HUES48 (cell line): ENCODE measurements at regions not wholly inside any gene's neighbourhood (a gene's known extent, or its start where the extent isn't known, plus 50 kb on each side); places are given as distances from the start of the nearest gene placed in this dataset.
A peak's percentile ranks its signal among the peaks of the same experiment; 100 is the strongest.
"Not testable (repeated sequence)": the region's sequence is repeated elsewhere in the genome, so short reads cannot be mapped to it uniquely, and the experiment has no call there.

Source experiments
- H3K27ac ChIP-seq: one replicate; pipeline ENCODE4 v1.7.0; 2013; ENCODE audit warnings: low read depth, low read length, inconsistent platforms
- H3K27me3 ChIP-seq: 2 replicates; pipeline ENCODE4 v1.6.1; 2013; ENCODE audit warnings: mild to moderate bottlenecking, low read length; ENCODE audit not compliant: control insufficient read depth, insufficient read depth
- H3K36me3 ChIP-seq: 2 replicates; pipeline ENCODE4 v1.6.1; 2013; ENCODE audit warnings: low read length; ENCODE audit not compliant: control insufficient read depth, insufficient read depth
- H3K4me1 ChIP-seq: 2 replicates; pipeline ENCODE4 v1.6.1; 2013; ENCODE audit warnings: mild to moderate bottlenecking, low read length; ENCODE audit not compliant: control insufficient read depth, insufficient read depth
- H3K4me3 ChIP-seq: 2 replicates; pipeline ENCODE4 v1.5.1; 2013; ENCODE audit warnings: mild to moderate bottlenecking, low read depth, low read length
- H3K9ac ChIP-seq: 2 replicates; pipeline ENCODE4 v1.6.1; 2013; ENCODE audit warnings: mild to moderate bottlenecking, low read depth, low read length, moderate library complexity
- H3K9me3 ChIP-seq: 2 replicates; pipeline ENCODE4 v1.6.1; 2013; ENCODE audit warnings: low read length; ENCODE audit not compliant: control insufficient read depth, insufficient read depth

GRCh38 chrX:55907968-55908607 is 190.5 kb downstream of the RRAGB start:
- no peaks in the 10 kb centered on the region for H3K27me3 ChIP-seq
- no peaks in the 10 kb centered on the region for H3K4me1 ChIP-seq
- no peaks in the 10 kb centered on the region for H3K36me3 ChIP-seq
- H3K27ac ChIP-seq: no peak overlapping the region
- peak overlapping the region; percentile 68 for H3K4me3 ChIP-seq
- no peak overlapping the region for H3K9ac ChIP-seq
- peaks cover 86% of the 10 kb centered on the region for H3K9me3 ChIP-seq

DNA sequence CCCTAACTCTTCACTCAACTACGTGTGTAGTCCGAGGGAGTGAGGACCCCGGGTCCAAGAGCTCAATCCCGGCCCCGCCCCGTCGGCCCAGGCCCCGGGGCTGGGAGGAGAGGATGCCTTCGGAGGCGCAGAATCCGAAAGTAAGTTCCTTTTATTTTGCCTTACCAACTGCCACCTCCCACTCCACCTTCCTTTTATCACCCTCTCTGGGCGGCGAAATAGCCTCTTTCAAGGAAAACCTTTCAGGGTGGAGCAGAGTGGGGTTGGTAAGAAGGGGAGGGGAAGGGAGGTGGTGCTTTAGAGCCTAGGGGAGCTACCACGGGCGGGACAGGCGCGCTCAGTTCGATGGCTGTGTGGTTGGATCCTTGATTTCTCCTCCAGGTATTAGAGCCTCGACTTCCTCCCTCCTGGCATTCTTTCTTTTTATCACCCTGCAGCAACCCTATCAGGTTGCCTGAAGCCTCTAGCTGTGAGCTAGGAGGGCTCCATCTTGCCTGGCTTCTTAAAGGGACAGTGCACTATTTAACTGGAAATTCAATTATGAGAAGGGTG is 191.2 kb downstream of the RRAGB start:
- no peak overlapping the region for H3K27ac ChIP-seq

DNA sequence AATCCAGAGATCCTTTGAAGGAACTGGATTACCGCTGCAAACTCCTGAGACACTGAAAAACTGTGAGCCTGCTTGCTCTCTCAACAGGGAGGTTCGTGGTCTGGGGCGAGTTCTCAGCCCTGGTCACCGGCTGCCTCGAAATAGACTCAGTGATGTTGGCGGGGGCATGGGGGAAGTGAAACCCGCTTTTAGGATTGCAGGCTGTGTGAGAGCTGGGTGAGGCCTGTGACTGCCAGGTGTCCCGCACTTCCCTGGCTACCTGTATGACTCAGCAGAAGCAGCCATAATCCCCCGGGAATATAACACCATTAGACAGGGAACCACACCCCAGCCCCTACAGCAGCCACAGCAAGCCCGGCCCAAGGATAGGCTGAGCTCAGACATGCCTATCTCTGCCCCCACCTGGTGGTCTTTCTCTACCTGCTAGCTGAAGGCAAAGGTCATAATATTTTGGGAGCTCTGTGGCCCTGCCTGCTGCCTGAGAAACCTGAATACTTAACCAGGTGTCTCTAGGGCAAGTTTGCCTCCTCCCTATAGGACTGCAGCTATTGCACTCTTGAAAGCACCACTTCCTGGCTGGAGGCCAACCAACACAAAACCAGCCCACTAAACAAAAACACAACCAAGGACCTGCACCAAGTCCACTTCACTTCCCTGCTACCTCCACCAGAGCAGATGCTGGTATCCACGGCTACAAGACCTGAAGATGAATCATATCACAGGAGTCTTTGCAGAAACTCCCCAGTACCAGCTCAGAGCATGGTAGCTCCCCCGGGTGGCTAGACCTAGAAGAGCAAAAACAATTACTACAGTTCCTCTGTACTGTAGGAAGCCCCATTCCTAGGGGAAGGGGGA is 202.0 kb downstream of the RRAGB start:
- H3K36me3 ChIP-seq: no peaks in the 10 kb centered on the region
- H3K9ac ChIP-seq: no peak overlapping the region
- no peaks in the 10 kb centered on the region for H3K4me1 ChIP-seq
- no peak overlapping the region for H3K4me3 ChIP-seq
- H3K27me3 ChIP-seq: no peaks in the 10 kb centered on the region
- peaks cover 82% of the 10 kb centered on the region for H3K9me3 ChIP-seq
- H3K27ac ChIP-seq: no peak overlapping the region

More for the DNA sequence above, 191.2 kb downstream of the RRAGB start:
- Histone ChIP-seq H3K36me3 (no peaks in the 10 kb centered on the region), H3K4me3 (peak overlapping the region; percentile 68), H3K4me1 (no peaks in the 10 kb centered on the region), H3K27me3 (no peaks in the 10 kb centered on the region), H3K9me3 (peaks cover 85% of the 10 kb centered on the region), H3K9ac (no peak overlapping the region)

DNA sequence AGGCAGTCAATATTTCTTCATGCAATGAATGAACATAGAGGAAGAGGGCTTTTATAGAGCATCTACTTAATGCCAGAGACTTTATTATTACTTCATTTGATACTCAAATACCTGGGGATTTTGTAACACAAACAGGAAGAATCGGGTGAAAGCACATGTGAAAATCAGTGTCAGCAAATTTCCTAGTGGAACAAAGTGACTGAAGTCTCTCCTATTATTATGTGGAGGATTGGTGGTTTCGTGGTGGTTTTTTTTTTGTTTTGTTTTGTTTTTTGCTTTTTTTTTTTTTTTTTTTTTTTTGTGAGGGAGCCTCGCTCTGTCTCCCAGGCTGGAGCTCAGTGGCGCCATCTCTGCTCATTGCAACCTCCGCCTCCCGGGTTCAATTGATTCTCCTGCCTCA is 207.0 kb downstream of the RRAGB start:
- no peaks in the 10 kb centered on the region for H3K36me3 ChIP-seq
- H3K4me3 ChIP-seq: no peak overlapping the region
- H3K9ac ChIP-seq: no peak overlapping the region
- H3K9me3 ChIP-seq: peaks cover 68% of the 10 kb centered on the region
- H3K4me1 ChIP-seq: no peaks in the 10 kb centered on the region
- no peak overlapping the region for H3K27ac ChIP-seq
- H3K27me3 ChIP-seq: no peaks in the 10 kb centered on the region

DNA sequence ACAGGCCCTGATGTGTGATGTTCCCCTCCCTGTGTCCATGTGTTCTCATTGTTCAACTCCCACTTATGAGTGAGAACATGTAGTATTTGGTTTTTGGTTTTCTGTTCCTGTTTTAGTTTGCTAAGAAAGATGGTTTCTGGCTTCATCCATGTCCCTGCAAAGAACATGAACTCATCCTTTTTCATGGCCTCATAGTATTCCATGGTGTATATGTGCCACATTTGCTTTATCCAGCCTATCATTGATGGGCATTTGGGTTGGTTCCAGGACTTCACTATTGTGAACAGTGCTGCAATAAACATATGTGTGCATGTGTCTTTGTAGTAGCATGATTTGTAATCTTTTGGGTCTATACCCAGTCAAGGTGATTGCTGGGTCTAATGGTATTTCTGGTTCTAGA is 211.0 kb downstream of the RRAGB start:
- not testable (repeated sequence) for H3K27me3 ChIP-seq

More for the DNA sequence above, 211.0 kb downstream of the RRAGB start:
- not testable (repeated sequence) for H3K9ac ChIP-seq, H3K4me1 ChIP-seq, H3K27ac ChIP-seq, H3K4me3 ChIP-seq, H3K36me3 ChIP-seq
- H3K9me3 ChIP-seq: peaks cover 59% of the 10 kb centered on the region
